ENCODE measurements at regions not wholly inside any gene's neighbourhood (a gene's known extent, or its start where the extent isn't known, plus 50 kb on each side); places are given as distances from the start of the nearest gene placed in this dataset.

- Mint-ChIP-seq H3K36me3 (ENCODE audit: low read depth) (no peaks in the 10 kb centered on the region), H3K27ac (no peak overlapping the region), H3K9me3 (no peaks in the 10 kb centered on the region), H3K27me3 (no peaks in the 10 kb centered on the region), H3K4me1 (no peaks in the 10 kb centered on the region), H3K4me3 (no peak overlapping the region)
- POLR2A ChIA-PET, result no interaction called here
- no peak for DNase-seq
- CTCF ChIA-PET, result no interaction called here
Observed at GRCh38 chr5:124285071-124285470, 461.4 kb downstream of the ZNF608 start.

GRCh38 chr5:124283031-124283430 is 463.4 kb downstream of the ZNF608 start:
- H3K36me3 Mint-ChIP-seq (ENCODE audit: low read depth), result no peaks in the 10 kb centered on the region
- no peaks in the 10 kb centered on the region for H3K4me1 Mint-ChIP-seq
- no peaks in the 10 kb centered on the region for H3K9me3 Mint-ChIP-seq
- no peaks in the 10 kb centered on the region for H3K27me3 Mint-ChIP-seq
- no peak for DNase-seq
- POLR2A ChIA-PET, result no interaction called here
- CTCF ChIA-PET, result no interaction called here
- H3K27ac Mint-ChIP-seq, result no peak overlapping the region
- H3K4me3 Mint-ChIP-seq, result no peak overlapping the region

GRCh38 chr5:124280079-124280478 is 466.4 kb downstream of the ZNF608 start:
- Mint-ChIP-seq H3K4me3 (no peak overlapping the region), H3K4me1 (no peaks in the 10 kb centered on the region), H3K36me3 (ENCODE audit: low read depth) (no peaks in the 10 kb centered on the region), H3K27ac (no peak overlapping the region), H3K9me3 (no peaks in the 10 kb centered on the region), H3K27me3 (no peaks in the 10 kb centered on the region)
- CTCF ChIA-PET, result no interaction called here
- POLR2A ChIA-PET, result no interaction called here
- DNase-seq, result no peak

- Mint-ChIP-seq H3K4me1 (no peaks in the 10 kb centered on the region), H3K27me3 (no peaks in the 10 kb centered on the region), H3K27ac (no peak overlapping the region), H3K9me3 (no peaks in the 10 kb centered on the region), H3K4me3 (no peak overlapping the region), H3K36me3 (ENCODE audit: low read depth) (no peaks in the 10 kb centered on the region)
- ChIA-PET CTCF (no interaction called here), POLR2A (no interaction called here)
- no peak for DNase-seq
Observed at GRCh38 chr5:124279146-124279876, 467.1 kb downstream of the ZNF608 start.

GRCh38 chr5:124278636-124279035 is 467.8 kb downstream of the ZNF608 start:
- H3K4me1 Mint-ChIP-seq, result no peaks in the 10 kb centered on the region
- no peak for DNase-seq
- no peaks in the 10 kb centered on the region for H3K27me3 Mint-ChIP-seq
- no peaks in the 10 kb centered on the region for H3K9me3 Mint-ChIP-seq
- ChIA-PET POLR2A (no interaction called here), CTCF (no interaction called here)
- no peak overlapping the region for H3K4me3 Mint-ChIP-seq
- no peak overlapping the region for H3K27ac Mint-ChIP-seq
- no peaks in the 10 kb centered on the region for H3K36me3 Mint-ChIP-seq (ENCODE audit: low read depth)

DNA sequence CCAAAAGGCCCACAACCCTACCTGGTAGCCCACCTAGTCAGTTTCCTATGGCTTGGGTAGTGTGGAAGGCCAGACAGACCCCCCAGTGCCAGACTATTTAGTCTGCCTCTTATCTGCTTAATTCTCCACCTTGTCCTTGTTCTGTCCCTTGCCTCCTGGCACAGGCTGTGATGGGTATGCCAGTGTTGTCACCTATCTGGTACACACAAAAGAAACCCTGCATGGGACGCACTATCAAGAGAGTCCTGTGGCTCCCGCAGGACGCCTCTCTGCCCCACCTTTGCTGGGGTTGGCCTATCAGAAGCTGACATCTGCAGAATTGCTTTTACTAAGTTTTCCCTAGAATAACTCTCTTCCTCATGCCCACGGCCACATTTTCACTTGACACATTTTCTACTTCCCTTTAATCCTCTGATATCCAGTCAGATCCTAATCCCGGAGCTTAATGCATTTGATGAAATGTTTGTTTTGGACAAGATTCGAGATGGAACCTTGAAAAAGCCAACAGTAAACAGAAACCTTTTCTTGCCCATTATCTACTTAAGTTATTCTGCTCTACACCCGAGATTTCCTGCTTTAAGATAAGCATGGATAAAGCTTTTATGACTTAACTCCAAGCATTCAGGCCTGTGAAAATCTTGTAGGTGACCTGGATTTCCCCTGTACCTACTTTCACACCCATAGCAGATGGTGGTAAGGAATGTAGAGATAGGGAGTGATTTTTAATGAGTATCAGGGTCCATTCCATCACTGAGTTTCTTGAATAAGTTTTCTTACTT is 468.5 kb downstream of the ZNF608 start:
- no peaks in the 10 kb centered on the region for H3K27me3 Mint-ChIP-seq
- no peaks in the 10 kb centered on the region for H3K9me3 Mint-ChIP-seq
- no peaks in the 10 kb centered on the region for H3K4me1 Mint-ChIP-seq
- H3K27ac Mint-ChIP-seq, result no peak overlapping the region
- no peak overlapping the region for H3K4me3 Mint-ChIP-seq
- ChIA-PET CTCF (no interaction called here), POLR2A (no interaction called here)
- no peak for DNase-seq
- H3K36me3 Mint-ChIP-seq (ENCODE audit: low read depth), result no peaks in the 10 kb centered on the region

DNA sequence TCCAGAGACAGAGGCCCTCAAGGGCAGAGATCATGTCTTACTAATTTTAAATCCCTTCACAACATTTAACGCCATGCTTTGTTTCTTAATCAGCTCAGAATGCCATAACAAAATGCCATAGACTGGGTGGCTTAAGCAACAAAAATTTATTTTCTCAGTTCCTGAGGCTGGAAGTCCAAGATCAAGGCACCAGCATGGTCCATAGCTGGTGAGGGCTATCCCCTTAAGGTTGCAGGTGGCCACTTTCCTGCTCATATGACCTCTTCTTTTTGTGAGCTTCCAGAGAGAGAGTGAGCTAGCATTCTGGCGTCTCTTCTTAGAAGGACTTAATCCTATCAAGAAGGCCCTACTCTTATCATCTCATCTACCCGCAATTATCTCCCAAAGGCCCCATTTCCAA is 470.3 kb downstream of the ZNF608 start:
- ChIA-PET CTCF (no interaction called here), POLR2A (no interaction called here)
- Mint-ChIP-seq H3K36me3 (ENCODE audit: low read depth) (no peaks in the 10 kb centered on the region), H3K27ac (no peak overlapping the region), H3K9me3 (no peaks in the 10 kb centered on the region), H3K4me3 (no peak overlapping the region), H3K4me1 (no peaks in the 10 kb centered on the region), H3K27me3 (no peaks in the 10 kb centered on the region)
- DNase-seq, result no peak

- H3K36me3 Mint-ChIP-seq (ENCODE audit: low read depth), result no peaks in the 10 kb centered on the region
- H3K4me1 Mint-ChIP-seq, result no peaks in the 10 kb centered on the region
- DNase-seq, result no peak
- H3K27me3 Mint-ChIP-seq, result no peaks in the 10 kb centered on the region
- POLR2A ChIA-PET, result no interaction called here
- CTCF ChIA-PET, result no interaction called here
- no peak overlapping the region for H3K4me3 Mint-ChIP-seq
- H3K27ac Mint-ChIP-seq, result no peak overlapping the region
- H3K9me3 Mint-ChIP-seq, result no peaks in the 10 kb centered on the region
Observed at GRCh38 chr5:124274949-124275348, 471.5 kb downstream of the ZNF608 start.

GRCh38 chr5:124264499-124264898 is 481.9 kb downstream of the ZNF608 start:
- ChIA-PET CTCF (no interaction called here), POLR2A (no interaction called here)
- Mint-ChIP-seq H3K27me3 (no peaks in the 10 kb centered on the region), H3K36me3 (ENCODE audit: low read depth) (no peaks in the 10 kb centered on the region), H3K4me1 (no peaks in the 10 kb centered on the region), H3K9me3 (no peaks in the 10 kb centered on the region), H3K27ac (no peak overlapping the region), H3K4me3 (no peak overlapping the region)
- DNase-seq, result no peak

DNA sequence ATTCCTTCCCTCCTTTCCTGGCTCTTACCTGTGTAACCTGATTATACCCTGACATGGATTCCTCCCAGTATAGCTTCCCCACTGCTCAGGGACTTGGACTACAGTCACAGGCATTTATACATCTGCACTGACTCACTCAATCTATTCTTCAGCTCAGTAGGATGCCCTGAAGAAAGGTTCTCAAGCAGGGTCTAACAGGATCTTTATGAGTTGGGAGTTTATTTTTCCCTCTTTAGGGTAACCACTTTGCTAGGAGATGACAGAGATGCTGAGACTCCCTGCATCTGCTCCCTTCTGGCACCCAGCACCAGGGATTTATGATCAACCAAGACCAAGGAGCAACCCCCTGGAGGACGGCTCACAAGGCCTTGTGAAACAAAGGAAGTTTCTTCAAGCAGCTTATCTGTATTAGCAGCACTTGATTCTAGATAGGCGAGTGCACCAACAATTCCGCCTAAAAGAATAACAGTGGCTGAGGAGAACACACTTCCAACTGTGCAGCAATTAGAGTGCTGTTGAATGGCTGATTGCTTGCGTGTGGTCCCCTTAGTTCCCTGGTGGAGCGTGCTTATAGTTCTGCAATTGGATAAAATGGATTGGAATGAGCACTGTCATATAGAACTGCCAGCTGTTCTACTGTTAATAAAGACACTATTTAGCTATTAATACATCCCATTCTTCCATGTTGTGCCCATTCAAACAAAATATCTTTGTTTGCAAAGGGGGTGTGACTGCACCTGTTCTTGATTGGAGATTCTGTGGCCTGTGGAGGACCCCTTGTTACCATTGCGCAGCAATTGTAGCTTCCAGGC is 482.6 kb downstream of the ZNF608 start:
- no peak overlapping the region for H3K4me3 Mint-ChIP-seq
- no peaks in the 10 kb centered on the region for H3K4me1 Mint-ChIP-seq
- ChIA-PET CTCF (interaction anchor here (0.5 kb wide), 1 partner anchor 670 kb away, joined by 5 read pairs; no protein-coding TSS in a partner anchor), POLR2A (no interaction called here)
- no peaks in the 10 kb centered on the region for H3K27me3 Mint-ChIP-seq
- no peaks in the 10 kb centered on the region for H3K36me3 Mint-ChIP-seq (ENCODE audit: low read depth)
- H3K9me3 Mint-ChIP-seq, result no peaks in the 10 kb centered on the region
- no peak overlapping the region for H3K27ac Mint-ChIP-seq
- DNase-seq, result no peak

DNA sequence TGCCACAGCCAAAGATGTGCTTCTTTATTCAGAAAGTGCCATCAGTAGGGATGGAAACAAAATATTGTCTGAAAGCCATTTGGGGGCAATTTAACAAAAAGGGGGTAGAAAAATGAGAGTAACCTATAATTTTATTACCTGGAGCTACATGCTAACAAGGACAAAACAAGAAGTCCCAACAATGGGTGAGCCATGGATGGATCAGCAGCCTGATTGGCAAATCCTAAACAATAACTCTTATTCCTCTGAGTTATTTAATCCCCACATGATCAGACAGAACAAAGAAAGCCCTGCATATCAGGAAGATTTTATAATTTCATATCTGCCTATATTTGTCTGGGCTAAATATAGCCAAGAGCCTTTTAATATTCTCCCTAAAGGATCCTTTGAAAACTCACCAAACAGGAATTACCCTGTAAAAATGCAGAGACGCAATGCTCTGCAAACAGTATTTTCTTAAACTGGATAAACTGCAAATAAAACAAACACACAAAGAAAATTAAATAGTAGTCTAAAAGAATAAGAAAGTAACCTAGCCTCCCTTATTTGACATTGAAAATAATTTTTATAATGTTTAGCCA is 483.4 kb downstream of the ZNF608 start:
- no peaks in the 10 kb centered on the region for H3K36me3 Mint-ChIP-seq (ENCODE audit: low read depth)
- POLR2A ChIA-PET, result no interaction called here
- H3K27me3 Mint-ChIP-seq, result no peaks in the 10 kb centered on the region
- DNase-seq, result no peak
- no peaks in the 10 kb centered on the region for H3K4me1 Mint-ChIP-seq
- H3K27ac Mint-ChIP-seq, result no peak overlapping the region
- H3K4me3 Mint-ChIP-seq, result no peak overlapping the region
- CTCF ChIA-PET, result interaction anchor here (0.5 kb wide), 1 partner anchor 670 kb away, joined by 5 read pairs; no protein-coding TSS in a partner anchor
- H3K9me3 Mint-ChIP-seq, result no peaks in the 10 kb centered on the region

GRCh38 chr5:124262470-124262869 is 484.0 kb downstream of the ZNF608 start:
- Mint-ChIP-seq H3K27me3 (no peaks in the 10 kb centered on the region), H3K4me3 (no peak overlapping the region), H3K27ac (no peak overlapping the region), H3K9me3 (no peaks in the 10 kb centered on the region), H3K36me3 (ENCODE audit: low read depth) (no peaks in the 10 kb centered on the region), H3K4me1 (no peaks in the 10 kb centered on the region)
- POLR2A ChIA-PET, result no interaction called here
- DNase-seq, result no peak
- CTCF ChIA-PET, result interaction anchor here (0.5 kb wide), 1 partner anchor 40 kb away, joined by 3 read pairs; no protein-coding TSS in a partner anchor

- Mint-ChIP-seq H3K27ac (no peak overlapping the region), H3K9me3 (peaks cover 2% of the 10 kb centered on the region), H3K36me3 (ENCODE audit: low read depth) (no peaks in the 10 kb centered on the region), H3K27me3 (no peaks in the 10 kb centered on the region), H3K4me1 (no peaks in the 10 kb centered on the region), H3K4me3 (no peak overlapping the region)
- POLR2A ChIA-PET, result no interaction called here
- CTCF ChIA-PET, result no interaction called here
- DNase-seq, result no peak
Observed at GRCh38 chr5:124261848-124262247, 484.6 kb downstream of the ZNF608 start.
